ENCODE measurements at regions not wholly inside any gene's neighbourhood (a gene's known extent, or its start where the extent isn't known, plus 50 kb on each side); places are given as distances from the start of the nearest gene placed in this dataset.

GRCh38 chr4:141447761-141448160, 188.6 kb upstream of the IL15 start:
- Histone ChIP-seq H3K4me2 (no peak overlapping the region), H3K4me3 (no peak overlapping the region), H3K27me3 (no peaks in the 10 kb centered on the region), H3K79me2 (no peaks in the 10 kb centered on the region), H3K9me2 (replicated peaks; ENCODE audit: insufficient read depth) (no peaks in the 10 kb centered on the region), H3K27ac (no peak overlapping the region), H2AFZ (no peak overlapping the region), H4K20me1 (ENCODE audit: insufficient read depth, poor library complexity, severe bottlenecking) (no peaks in the 10 kb centered on the region), H3K9me3 (ENCODE audit: low read depth) (no peaks in the 10 kb centered on the region), H3K4me1 (ENCODE audit: insufficient read depth) (no peaks in the 10 kb centered on the region), H3K36me3 (replicated peaks; ENCODE audit: insufficient read depth, low read depth) (no peaks in the 10 kb centered on the region)
- no peak for DNase-seq (ENCODE audit: low spot score)
- WGBS (ENCODE audit: low lambda C conversion rate, missing lambda C conversion rate) = 55% methylated on average over 1 of the region's 1 CpG
- no peak for TF ChIP-seq CTCF (IDR thresholded peaks at IDR 0.05; ENCODE audit: poor library complexity)
- no peak for TF ChIP-seq EZH2phosphoT487 (IDR thresholded peaks at IDR 0.05; ENCODE audit: low read depth, severe bottlenecking, unreplicated experiment)
- TF ChIP-seq EZH2 (IDR thresholded peaks at IDR 0.05; ENCODE audit: borderline replicate concordance) = no peak

GRCh38 chr4:141448490-141448889, 187.9 kb upstream of the IL15 start:
- no peak overlapping the region for H3K27ac ChIP-seq
- no peaks in the 10 kb centered on the region for H3K4me1 ChIP-seq (ENCODE audit: insufficient read depth)
- no peak overlapping the region for H3K4me2 ChIP-seq
- no peak for TF ChIP-seq EZH2phosphoT487 (IDR thresholded peaks at IDR 0.05; ENCODE audit: low read depth, severe bottlenecking, unreplicated experiment)
- TF ChIP-seq EZH2 (IDR thresholded peaks at IDR 0.05; ENCODE audit: borderline replicate concordance) = no peak
- no peak for TF ChIP-seq CTCF (IDR thresholded peaks at IDR 0.05; ENCODE audit: poor library complexity)
- H2AFZ ChIP-seq = no peak overlapping the region
- no peaks in the 10 kb centered on the region for H3K79me2 ChIP-seq
- H3K27me3 ChIP-seq = no peaks in the 10 kb centered on the region
- no peaks in the 10 kb centered on the region for H3K36me3 ChIP-seq (replicated peaks; ENCODE audit: insufficient read depth, low read depth)
- DNase-seq (ENCODE audit: low spot score) = no peak
- no peak overlapping the region for H3K4me3 ChIP-seq
- no peaks in the 10 kb centered on the region for H3K9me3 ChIP-seq (ENCODE audit: low read depth)
- H4K20me1 ChIP-seq (ENCODE audit: insufficient read depth, poor library complexity, severe bottlenecking) = no peaks in the 10 kb centered on the region
- WGBS (ENCODE audit: low lambda C conversion rate, missing lambda C conversion rate) = 61% methylated on average over 2 of the region's 2 CpGs
- no peaks in the 10 kb centered on the region for H3K9me2 ChIP-seq (replicated peaks; ENCODE audit: insufficient read depth)

- DNase-seq (ENCODE audit: low spot score) = no peak
- Histone ChIP-seq H3K27me3 (no peaks in the 10 kb centered on the region), H3K36me3 (replicated peaks; ENCODE audit: insufficient read depth, low read depth) (no peaks in the 10 kb centered on the region), H3K9me2 (replicated peaks; ENCODE audit: insufficient read depth) (no peaks in the 10 kb centered on the region), H2AFZ (no peak overlapping the region), H3K27ac (no peak overlapping the region), H3K4me1 (ENCODE audit: insufficient read depth) (no peaks in the 10 kb centered on the region), H4K20me1 (ENCODE audit: insufficient read depth, poor library complexity, severe bottlenecking) (no peaks in the 10 kb centered on the region), H3K9me3 (ENCODE audit: low read depth) (no peaks in the 10 kb centered on the region), H3K4me2 (no peak overlapping the region), H3K4me3 (no peak overlapping the region), H3K79me2 (no peaks in the 10 kb centered on the region)
- TF ChIP-seq EZH2 (IDR thresholded peaks at IDR 0.05; ENCODE audit: borderline replicate concordance) = no peak
- TF ChIP-seq CTCF (IDR thresholded peaks at IDR 0.05; ENCODE audit: poor library complexity) = no peak
- no peak for TF ChIP-seq EZH2phosphoT487 (IDR thresholded peaks at IDR 0.05; ENCODE audit: low read depth, severe bottlenecking, unreplicated experiment)
- WGBS (ENCODE audit: low lambda C conversion rate, missing lambda C conversion rate) = 83% methylated on average over 3 of the region's 3 CpGs
Measured at GRCh38 chr4:141449927-141450326, 186.5 kb upstream of the IL15 start.

DNA sequence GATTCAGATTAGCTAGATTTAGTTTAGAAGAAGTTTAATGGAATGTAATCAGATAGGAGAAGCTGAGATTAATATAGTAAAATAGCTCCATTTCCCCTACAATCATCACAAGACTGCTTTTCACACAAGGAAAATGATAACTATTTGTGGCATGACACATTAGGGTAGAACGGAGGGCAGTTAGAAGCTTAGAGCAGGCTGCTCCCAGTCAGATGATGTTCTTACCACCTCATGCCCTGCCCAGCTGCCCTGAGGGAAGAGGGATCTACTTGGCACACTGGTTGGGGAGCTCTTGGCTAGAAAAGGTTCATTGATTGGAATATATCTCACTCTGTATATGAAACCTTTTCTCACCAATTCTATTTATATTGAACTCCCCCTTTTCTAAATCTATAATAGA, 180.7 kb upstream of the IL15 start:
- no peaks in the 10 kb centered on the region for H4K20me1 ChIP-seq (ENCODE audit: insufficient read depth, poor library complexity, severe bottlenecking)
- no peaks in the 10 kb centered on the region for H3K79me2 ChIP-seq
- H3K27ac ChIP-seq = no peak overlapping the region
- WGBS (ENCODE audit: low lambda C conversion rate, missing lambda C conversion rate) = 55% methylated on average over 1 of the region's 1 CpG
- H3K4me1 ChIP-seq (ENCODE audit: insufficient read depth) = no peaks in the 10 kb centered on the region
- no peaks in the 10 kb centered on the region for H3K9me2 ChIP-seq (replicated peaks; ENCODE audit: insufficient read depth)
- H2AFZ ChIP-seq = no peak overlapping the region
- no peak overlapping the region for H3K4me3 ChIP-seq
- no peak overlapping the region for H3K4me2 ChIP-seq
- no peaks in the 10 kb centered on the region for H3K27me3 ChIP-seq
- no peaks in the 10 kb centered on the region for H3K9me3 ChIP-seq (ENCODE audit: low read depth)
- no peak for DNase-seq (ENCODE audit: low spot score)
- H3K36me3 ChIP-seq (replicated peaks; ENCODE audit: insufficient read depth, low read depth) = no peaks in the 10 kb centered on the region
- no peak for TF ChIP-seq CTCF (IDR thresholded peaks at IDR 0.05; ENCODE audit: poor library complexity)
- TF ChIP-seq EZH2phosphoT487 (IDR thresholded peaks at IDR 0.05; ENCODE audit: low read depth, severe bottlenecking, unreplicated experiment) = no peak
- TF ChIP-seq EZH2 (IDR thresholded peaks at IDR 0.05; ENCODE audit: borderline replicate concordance) = no peak
